Neuronal stem cell (in vitro differentiated cells): ENCODE measurements at regions not wholly inside any gene's neighbourhood (a gene's known extent, or its start where the extent isn't known, plus 50 kb on each side); places are given as distances from the start of the nearest gene placed in this dataset.

ENCODE experiments used
- DNase-seq: peaks from one replicate; pipeline ENCODE4 v3.0.0-alpha.2; 2013; ENCODE audit warnings: low spot score
- H2AFZ ChIP-seq: one replicate; pipeline ENCODE4 v1.6.1; 2013; ENCODE audit warnings: mild to moderate bottlenecking, low read length, inconsistent platforms
- H2AK5ac ChIP-seq: 2 replicates; pipeline ENCODE4 v1.6.1; 2013; ENCODE audit warnings: low read depth, mild to moderate bottlenecking, inconsistent platforms, low read length, moderate library complexity, mixed read lengths
- H2BK120ac ChIP-seq: 2 replicates; pipeline ENCODE4 v1.6.1; 2013; ENCODE audit warnings: low read depth, mild to moderate bottlenecking, inconsistent platforms, low read length, moderate library complexity, mixed read lengths
- H2BK12ac ChIP-seq: one replicate; pipeline ENCODE4 v1.6.1; 2013; ENCODE audit warnings: low read length, inconsistent platforms
- H2BK15ac ChIP-seq: 2 replicates; pipeline ENCODE4 v1.6.1; 2013; ENCODE audit warnings: mild to moderate bottlenecking, low read length, inconsistent platforms, mixed read lengths
- H2BK5ac ChIP-seq: one replicate; pipeline ENCODE4 v1.6.1; 2013; ENCODE audit warnings: inconsistent platforms, mild to moderate bottlenecking, low read length, moderate library complexity
- H3K14ac ChIP-seq: one replicate; pipeline ENCODE4 v1.6.1; 2013; ENCODE audit warnings: low read length, inconsistent platforms
- H3K18ac ChIP-seq: 2 replicates; pipeline ENCODE4 v1.6.1; 2013; ENCODE audit warnings: low read length, inconsistent platforms
- H3K23ac ChIP-seq: 2 replicates; pipeline ENCODE4 v1.6.1; 2013; ENCODE audit warnings: low read depth, mild to moderate bottlenecking, mixed read lengths, low read length, inconsistent platforms; ENCODE audit not compliant: poor library complexity
- H3K27ac ChIP-seq: replicated peaks from 3 replicates; pipeline ENCODE4 v1.5.1; 2013; ENCODE audit warnings: low read length, inconsistent platforms
- H3K27me3 ChIP-seq, 3 experiments: 2 replicates each; pipeline ENCODE4 v1.6.1; 2013; ENCODE audit warnings: low read length in 3 of 3, mild to moderate bottlenecking in 2 of 3, inconsistent platforms in 1 of 3, low read depth in 1 of 3, mixed read lengths in 1 of 3, moderate library complexity in 1 of 3; ENCODE audit not compliant: control insufficient read depth in 3 of 3, insufficient read depth in 3 of 3
- H3K36me3 ChIP-seq, 2 donors: replicated peaks in 1 of 2; 2 replicates each; pipeline ENCODE4 v1.6.1; 2013; ENCODE audit warnings: low read length in 2 of 2; ENCODE audit not compliant: control insufficient read depth in 2 of 2, insufficient read depth in 2 of 2
- H3K4ac ChIP-seq: 2 replicates; pipeline ENCODE4 v1.6.1; 2013; ENCODE audit warnings: inconsistent platforms, mild to moderate bottlenecking, low read length, moderate library complexity
- H3K4me1 ChIP-seq, 2 donors: 1 replicate in 1 of 2; 2 replicates in 1 of 2; pipeline ENCODE4 v1.6.1; 2013; ENCODE audit warnings: low read length in 2 of 2, low read depth in 1 of 2; ENCODE audit not compliant: control insufficient read depth in 2 of 2, insufficient read depth in 1 of 2
- H3K4me2 ChIP-seq: one replicate; pipeline ENCODE4 v1.6.1; 2013; ENCODE audit warnings: mild to moderate bottlenecking, low read length, inconsistent platforms; ENCODE audit not compliant: insufficient read depth, poor library complexity, severe bottlenecking
- H3K4me3 ChIP-seq, 2 donors: 2 replicates each; pipeline ENCODE4 v1.5.1; 2013; ENCODE audit warnings: low read length in 2 of 2, mild to moderate bottlenecking in 2 of 2, inconsistent platforms in 1 of 2, moderate library complexity in 1 of 2
- H3K79me1 ChIP-seq: one replicate; pipeline ENCODE4 v1.6.1; 2013; ENCODE audit warnings: low read depth, mild to moderate bottlenecking, inconsistent platforms, low read length, moderate library complexity
- H3K9ac ChIP-seq: one replicate; pipeline ENCODE4 v1.6.1; 2013; ENCODE audit warnings: mild to moderate bottlenecking, low read depth, low read length, inconsistent platforms; ENCODE audit not compliant: poor library complexity
- H3K9me3 ChIP-seq, 2 donors: replicated peaks in 1 of 2; 2 replicates each; pipeline versions ENCODE3 to v1.6.1; 2013; ENCODE audit warnings: low read length in 2 of 2, mild to moderate bottlenecking in 2 of 2, inconsistent platforms in 1 of 2, low read depth in 1 of 2, mixed read lengths in 1 of 2, moderate library complexity in 1 of 2; ENCODE audit not compliant: control insufficient read depth in 2 of 2, insufficient read depth in 1 of 2
- H4K8ac ChIP-seq: one replicate; pipeline ENCODE4 v1.6.1; 2013; ENCODE audit warnings: low read depth, mild to moderate bottlenecking, inconsistent platforms, low read length, moderate library complexity
- H4K91ac ChIP-seq: one replicate; pipeline ENCODE4 v1.6.1; 2013; ENCODE audit warnings: low read length, low read depth, mild to moderate bottlenecking, inconsistent platforms; ENCODE audit not compliant: poor library complexity
- WGBS, 2 donors: extraction: QIAGEN DNeasy Blood & Tissue Kit; methylation state at CpG; one replicate each; pipeline ENCODE4 v1.1.7; 2013; ENCODE audit warnings: missing lambda C conversion rate in 2 of 2, mixed read lengths in 1 of 2; ENCODE audit not compliant: insufficient read length in 2 of 2, insufficient replicate concordance in 1 of 2; ENCODE audit errors: extremely low coverage in 2 of 2; 5-methylcytosine and 5-hydroxymethylcytosine counted together

- H4K91ac ChIP-seq = no peak overlapping the region
- H3K4me3 ChIP-seq = no peak overlapping the region
- no peak overlapping the region for H3K14ac ChIP-seq
- no peaks in the 10 kb centered on the region for H3K9me3 ChIP-seq
- no peaks in the 10 kb centered on the region for H3K79me1 ChIP-seq
- H3K23ac ChIP-seq = no peak overlapping the region
- no peak overlapping the region for H3K4me2 ChIP-seq
- H3K4ac ChIP-seq = no peak overlapping the region
- no peak overlapping the region for H2BK12ac ChIP-seq
- no peak overlapping the region for H2BK15ac ChIP-seq
- H3K27me3 ChIP-seq = no peaks in the 10 kb centered on the region
- no peak overlapping the region for H2AFZ ChIP-seq
- H3K4me1 ChIP-seq = peaks cover 0 to 2% of the 10 kb centered on the region in 2 donors
- DNase-seq = no peak
- no peak overlapping the region for H4K8ac ChIP-seq
- H3K36me3 ChIP-seq = no peaks in the 10 kb centered on the region
- no peak overlapping the region for H2BK120ac ChIP-seq
- H2AK5ac ChIP-seq = no peak overlapping the region
- no CpG with 5 or more reads among the region's 4 CpGs for whole genome bisulfite sequencing, 2 donors
- no peak overlapping the region for H3K27ac ChIP-seq
- no peak overlapping the region for H2BK5ac ChIP-seq
- H3K9ac ChIP-seq = no peak overlapping the region
- no peak overlapping the region for H3K18ac ChIP-seq
These were observed 50.0 kb upstream of the LIMCH1 start for GRCh38 chr4:41487868-41488440.
